D721Med (cell line): ENCODE measurements at regions not wholly inside any gene's neighbourhood (a gene's known extent, or its start where the extent isn't known, plus 50 kb on each side); places are given as distances from the start of the nearest gene placed in this dataset.

Source experiments
- DNase-seq: peaks from one replicate; pipeline ENCODE4 v3.0.0; 2011; ENCODE audit warnings: low spot score; ENCODE audit not compliant: insufficient read length
- FAIRE-seq: peaks from 2 replicates; lab custom pipeline; 2011; peaks lifted over from hg19 to GRCh38; lab: Jason Lieb, UNC
- CTCF ChIP-seq: IDR thresholded peaks from 2 replicates; pipeline ENCODE4 v1.5.1; 2012; ENCODE audit warnings: mild to moderate bottlenecking, control low read depth; ENCODE audit not compliant: insufficient read depth; ENCODE audit errors: missing control alignments

- DNase-seq (no peak), FAIRE-seq (no peak)
- no peak for TF ChIP-seq CTCF
Observed at GRCh38 chr4:38426532-38426931, 237.5 kb upstream of the KLF3 start.

- TF ChIP-seq CTCF = no peak
- FAIRE-seq (no peak), DNase-seq (no peak)
Observed at GRCh38 chr4:38430841-38431240, 233.2 kb upstream of the KLF3 start.

DNA sequence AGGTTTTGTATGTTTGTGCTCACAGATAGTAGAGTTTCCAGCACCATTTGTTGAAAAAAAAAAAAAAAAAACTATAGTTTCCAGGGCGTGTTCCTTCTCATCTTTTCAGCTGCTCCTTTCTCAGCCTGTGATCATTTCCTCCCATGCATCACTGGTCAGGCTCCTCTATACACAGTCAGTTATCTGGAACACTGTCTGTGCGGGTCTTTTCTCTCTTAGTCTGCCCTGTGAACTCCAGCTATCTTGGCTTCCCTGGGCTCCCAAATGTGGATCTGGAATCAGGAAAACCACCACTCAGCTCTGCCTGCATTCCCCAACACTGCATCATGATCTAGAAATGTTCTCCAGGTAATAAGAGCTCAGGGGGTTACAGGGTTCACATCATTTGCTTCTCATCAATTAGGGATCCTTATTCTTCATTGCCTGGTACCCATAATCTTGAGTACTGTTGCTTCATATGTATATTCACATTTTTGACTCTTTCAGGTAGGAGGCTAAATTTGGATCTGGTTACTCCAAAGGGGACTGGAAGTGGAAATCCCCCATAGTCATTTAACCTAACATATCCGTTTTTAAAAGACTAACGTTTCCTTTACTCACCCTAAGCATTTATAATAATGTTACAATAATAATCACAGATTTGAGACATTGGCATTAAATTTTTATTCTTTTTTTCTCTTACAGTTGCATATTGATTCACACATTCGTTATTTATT, 221.8 kb upstream of the KLF3 start:
- FAIRE-seq (no peak), DNase-seq (no peak)
- no peak for TF ChIP-seq CTCF

GRCh38 chr4:38449506-38450174, 214.4 kb upstream of the KLF3 start:
- TF ChIP-seq CTCF = no peak
- FAIRE-seq = no peak
- DNase-seq = no peak

- no peak for FAIRE-seq
- no peak for TF ChIP-seq CTCF
- DNase-seq = no peak
Observed at GRCh38 chr4:38452009-38452408, 212.0 kb upstream of the KLF3 start.

- FAIRE-seq = no peak
- no peak for TF ChIP-seq CTCF
- DNase-seq = no peak
Observed at GRCh38 chr4:38452542-38452941, 211.5 kb upstream of the KLF3 start.

DNA sequence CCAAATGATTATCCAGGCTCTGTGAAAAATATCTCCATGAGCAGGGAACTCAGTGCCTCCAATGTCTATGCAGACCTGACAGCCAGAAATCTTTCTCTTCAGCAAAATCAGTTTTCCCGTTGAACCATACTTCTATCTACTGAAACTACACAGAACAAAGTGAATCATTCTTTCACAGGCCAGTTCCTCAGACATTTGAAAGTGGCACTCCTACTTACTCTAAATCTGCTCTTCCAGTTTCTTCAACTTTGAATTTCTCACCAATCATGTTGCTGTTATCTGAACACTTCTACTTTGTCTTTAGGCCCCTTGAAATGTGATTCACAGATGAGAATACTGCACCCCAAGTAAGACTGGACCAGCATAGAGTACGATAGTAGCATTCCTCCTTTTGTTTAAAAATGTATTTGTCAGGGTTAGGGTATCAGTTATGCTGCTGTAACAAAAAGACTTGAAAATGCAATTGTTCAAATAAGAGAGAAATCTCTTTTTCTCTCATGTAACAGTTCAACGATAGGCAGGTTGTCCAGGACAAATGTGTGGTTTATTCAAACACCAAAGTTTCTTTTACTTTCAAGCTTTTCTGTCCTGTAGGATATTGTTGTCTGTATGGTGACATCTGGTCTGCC, 210.6 kb upstream of the KLF3 start:
- no peak for TF ChIP-seq CTCF
- no peak for FAIRE-seq
- DNase-seq = no peak
